Activated CD4-positive, alpha-beta T cell treated with anti-CD3 and anti-CD28 coated beads, Interleukin-2, amount 10 ng/mL, durations not matched to agents 7 days and 5 days (primary cell): ENCODE measurements at regions not wholly inside any gene's neighbourhood (a gene's known extent, or its start where the extent isn't known, plus 50 kb on each side); places are given as distances from the start of the nearest gene placed in this dataset.

Experiments used
- CTCF ChIA-PET: fragments of 350-600 bp; sonication (Branson Sonifier 250); formaldehyde crosslinking; loops from one replicate; lab custom pipeline; 2021; ENCODE audit warnings: antibody characterized with exemption; lab: Charles Lee
- POLR2A ChIA-PET: fragments of 350-600 bp; sonication (Branson Sonifier 250); formaldehyde crosslinking; loops from one replicate; lab custom pipeline; 2021; ENCODE audit warnings: antibody characterized with exemption; lab: Charles Lee
- DNase-seq: peaks from one replicate; pipeline ENCODE4 v3.0.0-alpha.2; 2020
- H3K27ac Mint-ChIP-seq: one replicate; pipeline ENCODE4 v1.8.0; 2021; ENCODE audit warnings: mild to moderate bottlenecking, moderate library complexity, mixed read lengths
- H3K27me3 Mint-ChIP-seq: one replicate; pipeline ENCODE4 v1.8.0; 2021; ENCODE audit warnings: mixed read lengths
- H3K36me3 Mint-ChIP-seq: one replicate; pipeline ENCODE4 v1.8.0; 2021; ENCODE audit warnings: low read depth, mixed read lengths
- H3K4me1 Mint-ChIP-seq: one replicate; pipeline ENCODE4 v1.8.0; 2021; ENCODE audit warnings: mixed read lengths
- H3K4me3 Mint-ChIP-seq: one replicate; pipeline ENCODE4 v1.8.0; 2021; ENCODE audit warnings: mild to moderate bottlenecking, moderate library complexity, mixed read lengths
- H3K9me3 Mint-ChIP-seq: one replicate; pipeline ENCODE4 v1.8.0; 2021; ENCODE audit warnings: mixed read lengths

DNA sequence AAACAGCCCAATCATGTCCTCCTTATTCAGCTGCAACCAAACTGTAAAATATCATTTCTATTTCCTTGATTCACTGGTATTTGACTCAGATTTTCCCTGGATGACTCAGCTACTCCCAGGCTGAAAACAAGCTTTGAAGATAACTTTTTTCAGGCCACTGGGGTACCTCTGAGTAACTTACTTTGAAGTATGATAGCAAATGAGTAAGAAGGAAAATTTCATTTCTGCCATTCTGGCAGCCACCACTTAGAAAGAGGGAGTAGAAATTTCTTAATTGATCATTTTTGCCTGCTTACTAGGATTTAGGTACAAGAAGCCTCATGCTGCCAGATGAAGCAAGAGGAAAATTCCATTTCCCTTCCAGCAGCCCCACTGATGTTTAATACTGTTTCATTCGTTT lies 247.4 kb downstream of the PRELID2 start:
- Mint-ChIP-seq H3K9me3 (peaks cover 11% of the 10 kb centered on the region), H3K27ac (no peak overlapping the region), H3K4me3 (no peak overlapping the region), H3K36me3 (no peaks in the 10 kb centered on the region), H3K4me1 (no peaks in the 10 kb centered on the region), H3K27me3 (no peaks in the 10 kb centered on the region)
- ChIA-PET POLR2A (no interaction called here), CTCF (no interaction called here)
- DNase-seq = no peak

DNA sequence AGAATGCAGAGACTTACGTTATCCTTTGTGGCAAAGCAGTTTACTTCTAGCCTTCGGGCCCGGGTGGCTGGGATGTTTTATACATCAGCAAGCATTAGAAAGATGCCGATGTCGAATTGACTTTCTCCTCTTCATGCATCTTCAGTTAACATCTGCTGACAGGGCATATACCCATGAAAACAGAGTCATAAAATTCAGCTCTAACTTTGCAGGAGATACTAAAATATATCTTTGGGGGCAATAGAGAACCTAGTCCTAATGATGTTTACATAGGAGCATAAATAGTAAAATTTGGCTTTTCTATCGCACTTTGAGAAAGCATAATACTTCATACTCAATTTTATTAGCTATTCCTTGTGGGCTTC lies 247.9 kb downstream of the PRELID2 start:
- peaks cover 11% of the 10 kb centered on the region for H3K9me3 Mint-ChIP-seq
- no peaks in the 10 kb centered on the region for H3K27me3 Mint-ChIP-seq
- POLR2A ChIA-PET = no interaction called here
- DNase-seq = no peak
- no peaks in the 10 kb centered on the region for H3K4me1 Mint-ChIP-seq
- H3K4me3 Mint-ChIP-seq = no peak overlapping the region
- CTCF ChIA-PET = no interaction called here
- no peak overlapping the region for H3K27ac Mint-ChIP-seq
- no peaks in the 10 kb centered on the region for H3K36me3 Mint-ChIP-seq

DNA sequence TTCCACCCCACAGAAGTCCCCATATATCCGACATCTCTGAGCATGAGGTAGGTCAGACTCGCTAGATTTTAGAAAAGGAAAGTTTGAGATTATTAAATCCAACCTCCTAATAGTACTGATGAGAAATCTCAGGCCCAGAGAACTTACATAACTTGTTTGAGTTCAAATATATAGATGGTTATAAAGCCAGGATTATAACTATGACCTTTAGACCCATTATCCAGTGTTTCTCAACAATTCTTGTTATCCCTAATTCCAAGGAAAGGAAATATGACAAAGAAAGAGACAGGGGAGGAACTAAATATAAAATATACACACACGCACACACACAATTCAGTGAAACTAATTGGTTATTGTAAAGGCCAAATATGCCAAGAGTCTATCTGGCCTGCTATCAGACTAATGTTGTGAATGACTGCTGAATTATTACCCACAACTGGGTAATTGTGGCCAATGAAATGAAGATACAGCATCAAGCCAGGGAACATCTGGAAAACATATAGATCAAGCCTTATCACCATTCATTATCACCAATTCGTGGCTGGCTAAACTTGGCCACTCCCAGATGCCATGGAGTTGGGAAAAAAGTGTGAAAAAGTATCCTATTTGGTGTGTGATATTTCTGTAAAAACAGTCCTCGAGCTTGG lies 248.4 kb downstream of the PRELID2 start:
- Mint-ChIP-seq H3K36me3 (no peaks in the 10 kb centered on the region), H3K27me3 (no peaks in the 10 kb centered on the region), H3K9me3 (peaks cover 11% of the 10 kb centered on the region), H3K27ac (no peak overlapping the region), H3K4me1 (no peaks in the 10 kb centered on the region), H3K4me3 (no peak overlapping the region)
- DNase-seq = no peak
- POLR2A ChIA-PET = no interaction called here
- CTCF ChIA-PET = no interaction called here

DNA sequence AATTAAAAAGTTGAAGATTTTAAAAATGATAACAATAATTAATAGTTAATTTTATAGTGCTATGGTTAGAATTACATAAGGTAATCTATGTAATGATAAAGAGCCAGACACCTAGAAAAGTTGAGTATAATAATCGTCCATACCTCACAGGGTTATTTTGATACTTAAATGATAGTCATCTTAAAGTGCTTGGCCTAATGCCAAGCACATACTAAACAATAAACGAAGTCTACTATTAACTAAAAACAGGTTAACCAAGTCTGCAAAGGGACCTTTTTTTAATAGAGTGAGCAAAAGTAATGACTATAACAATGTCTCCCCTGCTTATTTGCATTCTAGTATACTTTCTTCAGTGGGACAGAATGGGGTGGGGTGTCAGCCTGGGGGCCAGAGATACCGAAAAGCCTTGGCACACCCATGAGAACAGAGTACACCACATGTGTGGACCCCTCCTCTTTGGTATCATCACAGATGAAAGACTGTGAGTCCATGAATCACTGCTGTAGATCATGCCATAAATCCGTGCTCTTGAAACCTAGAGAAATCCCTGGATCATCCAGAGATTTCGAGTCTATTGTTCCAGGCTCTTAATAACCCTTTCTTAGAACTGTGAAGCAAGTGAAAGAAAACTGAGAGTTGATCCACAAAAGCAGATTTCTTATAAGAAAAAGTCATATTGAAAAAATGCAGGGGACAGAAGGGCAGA lies 249.5 kb downstream of the PRELID2 start:
- DNase-seq = no peak
- CTCF ChIA-PET = no interaction called here
- Mint-ChIP-seq H3K27me3 (no peaks in the 10 kb centered on the region), H3K36me3 (no peaks in the 10 kb centered on the region), H3K4me1 (no peaks in the 10 kb centered on the region), H3K4me3 (no peak overlapping the region), H3K27ac (no peak overlapping the region), H3K9me3 (peaks cover 15% of the 10 kb centered on the region)
- POLR2A ChIA-PET = no interaction called here

DNA sequence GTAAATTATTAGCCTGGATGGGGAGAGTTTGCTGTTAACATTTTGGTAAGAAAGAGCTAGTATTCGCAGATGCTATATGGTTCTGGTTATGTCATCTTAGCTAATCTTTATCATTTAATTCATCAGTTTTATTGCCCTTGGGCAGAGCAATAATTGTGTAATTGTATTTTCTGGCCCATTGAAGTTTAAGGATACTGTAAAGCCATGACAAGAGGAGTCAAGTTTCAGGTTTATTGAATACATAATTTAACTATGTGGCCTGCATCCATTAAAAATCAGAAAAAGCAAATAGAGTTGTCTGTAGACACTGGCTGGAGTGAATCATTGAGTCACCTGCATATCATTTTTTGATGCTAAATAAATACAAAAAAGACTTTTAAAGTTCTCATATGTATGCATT lies 255.8 kb downstream of the PRELID2 start:
- H3K4me1 Mint-ChIP-seq = no peaks in the 10 kb centered on the region
- H3K27ac Mint-ChIP-seq = no peak overlapping the region
- H3K9me3 Mint-ChIP-seq = peaks cover 9% of the 10 kb centered on the region
- no peaks in the 10 kb centered on the region for H3K36me3 Mint-ChIP-seq
- POLR2A ChIA-PET = no interaction called here
- no peak overlapping the region for H3K4me3 Mint-ChIP-seq
- no peak for DNase-seq
- H3K27me3 Mint-ChIP-seq = no peaks in the 10 kb centered on the region
- CTCF ChIA-PET = no interaction called here

DNA sequence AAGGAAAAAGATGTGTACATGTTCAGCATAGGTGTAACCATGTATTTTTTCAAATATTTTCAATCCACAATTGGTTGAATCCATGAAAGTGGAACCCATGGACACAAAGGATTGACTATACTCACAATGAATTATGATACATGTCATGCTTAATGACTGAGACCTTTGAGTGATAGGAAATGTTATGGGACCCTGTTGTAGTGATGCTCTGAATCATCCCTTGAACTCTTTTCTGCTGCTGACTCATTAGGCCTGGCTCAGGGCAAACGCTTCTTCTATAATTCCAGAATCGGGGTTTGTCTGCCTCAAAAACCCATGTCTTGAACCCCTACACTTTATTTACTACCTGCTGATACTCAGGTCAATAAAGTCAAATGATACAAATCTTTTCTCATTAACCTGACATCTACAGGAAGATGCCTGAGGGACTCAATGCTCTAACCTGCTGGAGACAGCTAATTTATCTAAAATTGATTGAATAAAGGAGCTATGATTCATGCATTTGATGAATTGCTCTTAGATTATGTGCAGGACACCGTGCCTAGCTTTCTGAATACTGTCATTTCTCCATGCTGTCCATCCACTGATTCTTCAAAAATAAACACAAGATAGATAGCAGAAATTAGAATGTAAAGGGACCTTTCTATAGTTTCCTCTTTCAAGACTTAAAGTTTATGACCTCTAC lies 260.1 kb downstream of the PRELID2 start:
- H3K27ac Mint-ChIP-seq = no peak overlapping the region
- CTCF ChIA-PET = no interaction called here
- H3K4me3 Mint-ChIP-seq = no peak overlapping the region
- no peaks in the 10 kb centered on the region for H3K36me3 Mint-ChIP-seq
- no peaks in the 10 kb centered on the region for H3K4me1 Mint-ChIP-seq
- POLR2A ChIA-PET = no interaction called here
- H3K27me3 Mint-ChIP-seq = no peaks in the 10 kb centered on the region
- DNase-seq = no peak
- H3K9me3 Mint-ChIP-seq = peaks cover 4% of the 10 kb centered on the region

DNA sequence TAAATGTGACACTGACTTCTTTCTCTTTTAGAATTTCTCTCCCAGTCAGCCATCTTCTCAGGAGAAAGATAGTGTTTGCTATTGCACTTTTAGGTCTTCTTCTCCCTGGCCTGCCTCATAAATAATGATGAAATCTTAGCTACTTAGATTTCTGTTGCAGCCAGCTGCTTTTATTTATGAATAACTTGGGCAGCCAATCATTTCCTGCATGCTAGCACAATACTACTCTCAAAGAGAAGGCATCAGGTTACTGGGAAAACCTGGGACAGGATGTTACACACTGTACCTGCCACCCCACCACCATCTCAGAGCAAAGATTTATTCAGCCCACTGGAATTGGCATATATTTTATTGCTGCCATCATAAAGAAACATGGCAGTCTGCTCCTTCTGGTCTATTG lies 266.6 kb downstream of the PRELID2 start:
- DNase-seq = no peak
- H3K4me1 Mint-ChIP-seq = no peaks in the 10 kb centered on the region
- no peaks in the 10 kb centered on the region for H3K27me3 Mint-ChIP-seq
- H3K27ac Mint-ChIP-seq = no peak overlapping the region
- no peaks in the 10 kb centered on the region for H3K9me3 Mint-ChIP-seq
- ChIA-PET CTCF (no interaction called here), POLR2A (no interaction called here)
- H3K4me3 Mint-ChIP-seq = no peak overlapping the region
- H3K36me3 Mint-ChIP-seq = no peaks in the 10 kb centered on the region

DNA sequence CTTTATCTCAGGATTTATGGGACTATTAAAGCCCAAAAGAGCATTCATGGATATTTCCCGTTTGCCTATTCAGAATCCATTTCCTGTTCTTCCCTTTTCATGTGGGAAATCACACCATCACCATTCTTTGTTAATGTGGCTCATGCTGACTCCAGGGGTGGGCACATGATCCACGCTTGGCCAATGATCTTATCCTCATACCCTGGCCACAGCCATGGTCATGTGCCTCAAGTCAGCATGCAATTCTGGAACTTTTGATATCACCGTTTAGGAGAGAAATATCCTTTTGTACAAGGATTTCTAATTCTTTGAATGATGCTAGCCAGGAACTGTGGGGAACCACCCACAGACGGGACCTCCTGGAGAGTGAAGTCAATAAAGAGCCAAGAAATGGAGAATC lies 272.2 kb downstream of the PRELID2 start:
- H3K36me3 Mint-ChIP-seq = no peaks in the 10 kb centered on the region
- H3K9me3 Mint-ChIP-seq = no peaks in the 10 kb centered on the region
- CTCF ChIA-PET = no interaction called here
- no peaks in the 10 kb centered on the region for H3K4me1 Mint-ChIP-seq
- no peaks in the 10 kb centered on the region for H3K27me3 Mint-ChIP-seq
- DNase-seq = no peak
- H3K27ac Mint-ChIP-seq = no peak overlapping the region
- POLR2A ChIA-PET = no interaction called here
- no peak overlapping the region for H3K4me3 Mint-ChIP-seq

DNA sequence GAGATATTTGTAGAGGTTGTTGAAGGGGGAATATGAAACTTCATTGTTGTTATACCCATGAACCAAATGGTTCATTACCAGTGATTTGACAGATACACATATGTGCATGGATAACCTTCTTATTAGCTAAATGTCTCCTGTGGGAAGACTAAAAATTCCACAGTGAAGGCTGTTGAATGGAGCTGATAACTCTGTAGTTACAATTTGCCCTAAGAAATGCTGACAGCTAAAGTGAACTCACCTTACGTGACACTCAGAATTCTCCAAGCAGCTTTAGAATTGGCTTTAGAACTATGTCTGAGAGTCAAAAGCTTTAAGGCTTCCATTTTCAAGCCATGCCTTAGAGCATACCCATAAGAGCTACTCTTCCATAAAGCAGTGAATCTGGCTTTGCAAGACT lies 276.9 kb downstream of the PRELID2 start:
- Mint-ChIP-seq H3K27me3 (no peaks in the 10 kb centered on the region), H3K9me3 (no peaks in the 10 kb centered on the region), H3K27ac (no peak overlapping the region), H3K36me3 (no peaks in the 10 kb centered on the region), H3K4me3 (no peak overlapping the region), H3K4me1 (no peaks in the 10 kb centered on the region)
- POLR2A ChIA-PET = no interaction called here
- DNase-seq = no peak
- CTCF ChIA-PET = no interaction called here

DNA sequence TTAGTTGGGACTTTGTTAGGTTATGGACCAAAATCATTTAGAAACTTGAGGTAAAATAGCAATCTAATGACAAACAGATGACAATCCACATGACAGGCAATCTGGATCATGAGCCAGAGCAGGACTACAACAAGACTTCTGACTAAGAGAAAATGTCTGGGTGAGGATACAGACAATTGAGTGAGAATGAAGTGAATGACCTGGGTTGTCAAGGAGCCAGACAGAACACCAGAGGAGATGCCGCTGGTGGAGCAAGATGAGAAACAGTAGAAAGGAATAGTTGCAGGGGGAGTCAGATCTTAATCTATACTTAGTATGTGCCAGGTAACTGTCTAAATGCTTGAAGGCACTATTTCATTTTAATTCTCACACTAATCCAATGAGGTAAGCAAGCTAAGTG lies 277.8 kb downstream of the PRELID2 start:
- no peaks in the 10 kb centered on the region for H3K9me3 Mint-ChIP-seq
- no peaks in the 10 kb centered on the region for H3K36me3 Mint-ChIP-seq
- H3K4me1 Mint-ChIP-seq = no peaks in the 10 kb centered on the region
- ChIA-PET POLR2A (no interaction called here), CTCF (no interaction called here)
- no peak overlapping the region for H3K4me3 Mint-ChIP-seq
- no peaks in the 10 kb centered on the region for H3K27me3 Mint-ChIP-seq
- no peak overlapping the region for H3K27ac Mint-ChIP-seq
- no peak for DNase-seq

DNA sequence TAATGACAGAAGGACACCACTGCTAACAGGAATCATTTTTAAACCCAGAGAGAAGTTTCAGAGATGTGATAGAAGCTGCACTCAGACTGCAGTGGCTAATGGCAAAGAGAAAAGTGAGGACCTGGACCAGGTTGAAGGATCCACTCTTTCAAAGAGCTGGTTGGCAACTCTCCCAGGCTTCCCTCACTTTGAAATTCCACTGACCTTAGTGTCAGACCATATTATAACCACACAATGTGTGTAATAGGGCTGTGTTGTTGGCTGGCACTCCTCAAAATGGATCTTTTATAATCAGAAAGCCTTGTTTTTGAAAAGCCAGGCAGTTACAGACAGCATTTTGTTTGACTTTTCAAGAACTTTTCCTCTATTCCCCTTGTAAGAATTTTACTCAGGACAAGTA lies 280.7 kb downstream of the PRELID2 start:
- ChIA-PET CTCF (no interaction called here), POLR2A (no interaction called here)
- DNase-seq = no peak
- H3K27me3 Mint-ChIP-seq = no peaks in the 10 kb centered on the region
- no peaks in the 10 kb centered on the region for H3K4me1 Mint-ChIP-seq
- no peaks in the 10 kb centered on the region for H3K36me3 Mint-ChIP-seq
- H3K9me3 Mint-ChIP-seq = no peaks in the 10 kb centered on the region
- H3K27ac Mint-ChIP-seq = no peak overlapping the region
- H3K4me3 Mint-ChIP-seq = no peak overlapping the region

DNA sequence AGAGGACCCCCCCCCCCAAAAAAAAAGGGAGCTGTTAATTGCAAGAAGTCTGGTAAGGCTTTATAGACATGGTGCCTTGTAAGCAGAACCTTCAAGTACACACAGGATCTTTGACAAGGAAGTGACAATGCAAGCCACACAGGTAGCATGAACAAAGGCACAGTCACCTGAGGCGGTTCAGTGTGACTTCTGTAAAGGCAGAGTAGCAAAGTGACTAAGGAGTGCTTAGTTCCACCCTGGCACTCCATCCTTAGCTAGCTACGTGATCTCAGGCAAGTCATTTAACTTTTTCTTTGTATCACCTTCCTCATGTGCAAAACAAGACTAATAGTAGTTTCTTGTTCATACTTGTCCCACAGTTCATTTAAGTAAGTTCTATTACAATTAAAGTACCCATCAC lies 282.0 kb downstream of the PRELID2 start:
- CTCF ChIA-PET = no interaction called here
- no peak for DNase-seq
- Mint-ChIP-seq H3K36me3 (no peaks in the 10 kb centered on the region), H3K9me3 (no peaks in the 10 kb centered on the region), H3K27ac (no peak overlapping the region), H3K27me3 (no peaks in the 10 kb centered on the region), H3K4me1 (no peaks in the 10 kb centered on the region), H3K4me3 (no peak overlapping the region)
- POLR2A ChIA-PET = no interaction called here

DNA sequence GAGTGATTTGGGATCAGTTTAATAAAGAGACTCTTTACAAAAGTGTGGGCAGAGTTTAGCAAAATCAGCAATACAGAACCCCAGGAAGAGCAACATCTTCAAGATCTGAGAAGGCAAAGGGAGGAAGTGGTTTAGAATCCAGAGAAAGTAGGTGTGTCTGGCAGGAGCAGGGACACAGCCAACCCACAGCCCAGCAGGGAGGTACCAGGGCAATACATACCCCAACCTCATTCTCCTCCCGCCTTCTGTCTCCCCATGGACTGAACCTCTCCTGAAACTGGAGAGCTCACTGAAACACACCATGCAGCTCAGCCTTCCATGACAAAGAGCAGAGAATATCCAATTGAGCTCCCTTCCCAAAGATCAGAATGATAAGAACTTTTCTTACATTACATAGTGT lies 283.4 kb downstream of the PRELID2 start:
- H3K4me1 Mint-ChIP-seq = no peaks in the 10 kb centered on the region
- no peaks in the 10 kb centered on the region for H3K36me3 Mint-ChIP-seq
- H3K9me3 Mint-ChIP-seq = no peaks in the 10 kb centered on the region
- CTCF ChIA-PET = no interaction called here
- no peak overlapping the region for H3K27ac Mint-ChIP-seq
- DNase-seq = no peak
- POLR2A ChIA-PET = no interaction called here
- H3K27me3 Mint-ChIP-seq = no peaks in the 10 kb centered on the region
- H3K4me3 Mint-ChIP-seq = no peak overlapping the region

DNA sequence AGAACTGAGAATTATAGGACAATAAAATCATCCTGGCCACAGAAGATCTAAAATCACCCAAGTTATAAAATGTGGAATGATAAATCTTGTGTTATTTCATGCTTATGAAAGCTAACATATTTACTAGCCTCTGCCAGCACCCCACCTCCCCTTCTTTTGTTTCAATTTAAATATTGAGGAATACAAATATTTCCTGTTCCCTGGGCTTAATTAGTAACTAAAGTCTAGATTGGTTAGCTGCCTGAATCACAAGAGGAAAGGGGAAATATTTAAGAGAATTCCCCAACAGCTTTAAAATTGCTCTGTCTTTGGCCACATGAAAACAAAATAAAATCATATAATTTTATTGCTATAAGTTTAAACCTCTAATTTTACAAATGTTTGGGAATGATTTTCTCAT lies 287.0 kb downstream of the PRELID2 start:
- Mint-ChIP-seq H3K36me3 (no peaks in the 10 kb centered on the region), H3K4me1 (no peaks in the 10 kb centered on the region), H3K27ac (no peak overlapping the region), H3K9me3 (no peaks in the 10 kb centered on the region), H3K4me3 (no peak overlapping the region), H3K27me3 (no peaks in the 10 kb centered on the region)
- ChIA-PET POLR2A (no interaction called here), CTCF (no interaction called here)
- DNase-seq = no peak
